ENCODE measurements at regions not wholly inside any gene's neighbourhood (a gene's known extent, or its start where the extent isn't known, plus 50 kb on each side); places are given as distances from the start of the nearest gene placed in this dataset.

DNA sequence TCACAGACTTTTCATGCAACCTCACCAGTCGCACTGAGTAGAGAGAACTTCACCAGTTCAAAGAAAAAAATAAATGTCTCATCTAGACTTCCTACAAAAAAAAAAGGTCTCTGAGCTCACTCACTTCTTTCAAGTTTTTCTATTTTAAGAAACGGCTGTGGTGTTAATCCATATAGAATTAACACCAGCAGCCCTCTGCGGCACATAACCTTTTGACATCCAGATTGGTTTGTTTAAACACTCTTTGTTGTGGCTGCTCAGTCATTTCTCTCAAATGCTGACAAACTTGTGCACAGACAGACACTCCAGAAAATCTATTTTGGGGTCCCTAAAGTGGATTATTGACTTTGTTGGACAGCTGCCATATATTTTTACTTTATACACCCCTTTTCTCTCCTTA, 874.9 kb downstream of the EFNB2 start:
- intact Hi-C loops (cut with DNase I) = no loop called here
- DNase-seq (ENCODE audit: low spot score) = no peak

DNA sequence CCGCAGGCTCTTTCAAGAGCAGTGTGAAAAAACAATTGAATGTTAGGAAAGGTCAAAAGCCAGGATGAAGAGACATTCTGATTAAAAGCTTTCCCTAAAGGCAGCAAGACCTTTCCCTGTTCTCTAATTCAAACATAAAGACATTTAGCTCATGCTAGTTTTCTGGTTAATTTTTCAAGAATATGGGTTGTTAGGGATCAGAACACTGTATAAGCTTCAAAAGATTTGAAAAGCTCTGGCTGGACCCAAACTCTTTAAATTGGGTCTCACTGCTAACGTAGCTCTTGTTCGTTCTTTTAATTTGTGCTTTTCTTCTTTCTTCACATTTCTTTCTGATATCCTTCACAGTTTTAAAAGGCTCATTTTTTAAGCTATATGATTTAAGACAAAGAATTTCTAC, 877.0 kb downstream of the EFNB2 start:
- intact Hi-C loops (cut with DNase I) = no loop called here
- DNase-seq (ENCODE audit: low spot score) = no peak

DNA sequence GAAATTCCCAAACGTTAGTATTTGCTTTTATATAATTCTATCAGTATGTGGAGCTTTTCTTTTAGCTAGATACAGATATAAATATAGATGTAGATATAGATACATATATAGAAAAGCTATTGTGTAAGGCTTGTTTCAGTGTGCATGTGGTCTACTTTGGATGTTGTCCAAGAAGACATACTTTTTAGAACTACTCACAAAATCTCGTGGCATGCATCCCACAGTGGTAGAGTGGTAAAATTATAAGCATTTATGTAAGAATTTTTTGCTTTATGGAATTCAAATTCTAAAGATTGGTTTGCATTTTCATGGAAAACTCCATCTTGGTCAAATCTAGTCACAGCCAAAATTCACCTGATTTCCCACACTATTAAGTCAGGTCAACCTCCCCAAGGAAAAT, 880.4 kb downstream of the EFNB2 start:
- DNase-seq (ENCODE audit: low spot score) = no peak
- intact Hi-C loops (cut with DNase I) = no loop called here

DNA sequence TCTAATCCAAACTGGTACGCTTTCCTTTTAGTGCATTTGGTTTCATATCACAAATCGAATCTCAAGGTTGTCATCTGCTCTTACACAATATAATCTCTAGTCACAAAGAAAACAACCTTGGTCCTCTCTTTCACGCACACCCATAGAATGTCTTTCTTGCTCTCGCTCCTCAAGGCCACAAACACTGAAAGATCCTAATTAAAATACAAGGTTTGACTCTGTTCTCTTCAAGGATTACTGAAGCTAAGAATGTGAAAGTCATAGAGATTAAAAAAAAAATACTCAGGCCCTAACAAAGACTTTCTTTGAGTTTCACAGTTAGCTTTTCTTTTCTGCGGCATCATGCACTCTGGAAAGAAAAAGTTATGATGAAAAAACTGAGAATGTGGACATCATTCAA, 891.5 kb downstream of the EFNB2 start:
- intact Hi-C loops (cut with DNase I) = loop anchor here in 1 of 2 donors (10.0 kb wide), 1 partner anchor 1769 kb away; no protein-coding TSS in a partner anchor
- DNase-seq (ENCODE audit: low spot score) = no peak

DNA sequence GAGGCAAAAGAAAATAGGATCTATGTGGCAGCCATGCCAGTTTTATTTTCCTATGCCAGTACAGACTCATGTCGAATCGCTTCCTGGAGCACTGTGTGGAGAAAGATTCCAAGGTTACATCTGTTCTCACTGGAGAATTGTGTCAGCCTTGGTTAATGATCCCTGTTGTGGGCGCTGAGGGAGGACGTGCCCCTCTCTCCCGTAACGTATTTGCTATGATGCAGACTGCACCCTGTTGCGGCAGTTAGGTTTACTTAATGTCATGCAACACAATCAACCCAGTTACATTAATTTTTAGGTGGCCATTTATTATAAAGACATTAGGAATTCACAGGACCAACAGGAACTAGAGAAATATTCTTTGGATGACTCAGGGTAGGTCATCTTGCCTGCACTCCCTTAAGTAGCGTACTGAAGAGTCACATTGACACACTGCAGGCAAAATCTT, 892.9 kb downstream of the EFNB2 start:
- DNase-seq (ENCODE audit: low spot score) = no peak
- intact Hi-C loops (cut with DNase I) = loop anchor here in 1 of 2 donors (10.0 kb wide), 1 partner anchor 1768 kb away; no protein-coding TSS in a partner anchor

DNA sequence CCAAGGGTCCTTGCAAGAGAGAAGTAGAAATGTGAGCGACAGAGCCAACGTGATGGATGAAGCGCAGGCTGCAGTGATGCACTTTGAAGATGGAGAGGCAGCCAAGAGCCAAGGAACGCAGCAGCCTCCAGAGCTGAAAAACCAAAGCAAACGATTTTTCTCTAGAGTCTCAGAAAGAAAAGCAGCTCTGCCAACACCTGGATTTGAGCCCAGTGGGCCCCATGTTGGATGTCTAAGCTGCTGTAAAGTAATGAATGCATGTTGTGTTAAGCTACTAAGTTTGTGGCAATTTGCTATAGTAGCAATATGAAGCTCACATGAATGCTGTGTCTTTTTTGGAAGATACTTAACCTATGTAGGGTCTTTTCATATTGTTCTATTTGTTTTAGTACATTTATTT, 894.3 kb downstream of the EFNB2 start:
- no peak for DNase-seq (ENCODE audit: low spot score)
- intact Hi-C loops (cut with DNase I) = loop anchor here in 1 of 2 donors (10.0 kb wide), 1 partner anchor 1766 kb away; no protein-coding TSS in a partner anchor

DNA sequence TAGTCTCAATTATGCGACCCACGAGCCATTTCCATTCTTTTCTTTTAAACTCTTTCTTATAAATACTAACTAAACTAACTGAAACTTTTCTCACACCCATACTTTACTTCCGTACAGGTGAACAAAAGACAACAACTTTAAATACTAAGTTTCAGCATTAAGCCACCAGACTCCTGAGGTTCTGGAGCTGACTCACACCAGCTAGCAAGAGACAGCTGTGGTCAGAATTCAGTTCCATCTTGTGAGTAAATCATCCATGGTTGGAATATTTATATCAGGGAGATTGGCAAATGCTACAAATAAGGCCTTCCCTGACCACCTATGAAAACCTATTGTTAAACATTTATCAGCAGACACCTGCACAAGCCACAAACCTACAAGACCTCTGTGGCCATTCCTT, 897.0 kb downstream of the EFNB2 start:
- DNase-seq (ENCODE audit: low spot score) = no peak
- intact Hi-C loops (cut with DNase I) = loop anchor here in 1 of 2 donors (5.0 kb wide), 1 partner anchor 619 kb away; no protein-coding TSS in a partner anchor

DNA sequence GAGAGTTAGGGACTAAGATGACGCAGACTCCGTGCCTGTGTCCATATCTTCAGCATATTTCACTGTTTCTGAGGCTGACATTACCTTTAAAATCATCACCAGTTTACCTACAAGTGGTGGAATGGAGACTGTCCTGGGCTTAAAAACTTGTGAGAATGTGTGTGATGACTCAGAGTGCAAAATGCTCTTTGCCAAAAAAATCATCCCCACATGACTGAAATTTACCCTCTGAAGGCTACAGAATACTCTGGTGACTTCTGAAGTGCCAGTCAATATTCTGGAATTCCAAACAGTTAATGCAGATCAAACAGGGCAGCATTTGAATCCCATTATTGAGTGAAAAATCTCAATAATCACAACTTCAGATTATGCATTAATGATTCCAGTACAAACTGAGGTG, 901.4 kb downstream of the EFNB2 start:
- no peak for DNase-seq (ENCODE audit: low spot score)
- intact Hi-C loops (cut with DNase I) = no loop called here

DNA sequence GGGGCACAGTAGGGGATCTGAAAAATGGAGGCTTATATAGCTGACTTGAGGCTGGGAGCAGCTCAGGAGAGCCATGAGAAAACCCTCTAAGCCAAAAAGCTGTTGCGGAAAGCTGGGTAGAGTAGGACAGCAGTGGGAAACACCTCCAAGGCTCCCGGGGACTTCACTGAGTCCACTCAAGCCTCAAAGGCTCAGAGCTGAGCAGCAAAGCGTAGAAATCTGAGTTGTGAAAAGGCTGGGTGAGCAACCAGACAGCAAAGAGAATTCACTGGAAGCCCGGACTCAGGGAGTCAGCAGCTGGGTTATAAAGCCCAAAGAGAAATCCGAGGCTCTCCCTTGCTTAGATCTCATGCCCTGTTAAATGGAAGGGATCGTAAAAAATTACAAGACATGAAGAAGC, 905.0 kb downstream of the EFNB2 start:
- DNase-seq (ENCODE audit: low spot score) = no peak
- intact Hi-C loops (cut with DNase I) = no loop called here

DNA sequence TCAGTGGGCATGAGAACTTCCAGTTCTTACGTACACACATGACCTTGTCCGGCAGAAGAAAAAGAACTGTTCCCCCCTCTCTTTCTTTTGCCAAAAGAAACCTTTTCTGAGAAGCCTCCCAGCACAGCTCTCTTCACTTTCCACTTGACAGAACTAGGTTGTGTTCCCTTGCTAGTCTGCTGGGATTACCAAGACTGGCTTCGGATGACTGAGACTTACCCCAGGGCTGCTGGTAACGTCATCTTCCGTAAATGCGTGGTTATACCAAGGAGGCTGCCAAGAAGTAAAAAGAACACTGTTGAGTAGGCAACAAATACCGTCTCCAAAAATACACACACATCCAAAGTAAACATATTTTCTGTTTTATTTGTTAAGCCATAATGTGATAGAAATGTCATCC, 908.2 kb downstream of the EFNB2 start:
- intact Hi-C loops (cut with DNase I) = no loop called here
- DNase-seq (ENCODE audit: low spot score) = no peak

DNA sequence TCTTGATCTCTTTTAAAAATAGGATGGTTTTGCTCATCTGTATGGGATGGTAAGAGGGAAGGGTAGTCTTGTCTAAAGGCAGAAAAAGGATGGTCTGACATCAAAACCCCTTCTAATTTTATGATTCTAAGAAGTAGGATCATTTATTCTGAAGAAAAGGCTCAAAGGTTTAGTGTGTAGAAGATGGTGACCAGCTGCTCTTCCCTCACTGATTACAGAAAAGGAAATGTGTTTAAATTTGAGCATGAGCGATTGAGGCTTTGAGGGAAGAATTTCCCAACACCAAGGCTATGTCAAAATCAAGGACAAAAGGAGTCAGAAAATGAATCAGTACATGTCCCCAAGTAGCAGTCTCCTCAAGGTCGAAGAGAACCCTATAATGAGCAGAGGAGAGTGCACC, 909.8 kb downstream of the EFNB2 start:
- intact Hi-C loops (cut with DNase I) = no loop called here
- no peak for DNase-seq (ENCODE audit: low spot score)

DNA sequence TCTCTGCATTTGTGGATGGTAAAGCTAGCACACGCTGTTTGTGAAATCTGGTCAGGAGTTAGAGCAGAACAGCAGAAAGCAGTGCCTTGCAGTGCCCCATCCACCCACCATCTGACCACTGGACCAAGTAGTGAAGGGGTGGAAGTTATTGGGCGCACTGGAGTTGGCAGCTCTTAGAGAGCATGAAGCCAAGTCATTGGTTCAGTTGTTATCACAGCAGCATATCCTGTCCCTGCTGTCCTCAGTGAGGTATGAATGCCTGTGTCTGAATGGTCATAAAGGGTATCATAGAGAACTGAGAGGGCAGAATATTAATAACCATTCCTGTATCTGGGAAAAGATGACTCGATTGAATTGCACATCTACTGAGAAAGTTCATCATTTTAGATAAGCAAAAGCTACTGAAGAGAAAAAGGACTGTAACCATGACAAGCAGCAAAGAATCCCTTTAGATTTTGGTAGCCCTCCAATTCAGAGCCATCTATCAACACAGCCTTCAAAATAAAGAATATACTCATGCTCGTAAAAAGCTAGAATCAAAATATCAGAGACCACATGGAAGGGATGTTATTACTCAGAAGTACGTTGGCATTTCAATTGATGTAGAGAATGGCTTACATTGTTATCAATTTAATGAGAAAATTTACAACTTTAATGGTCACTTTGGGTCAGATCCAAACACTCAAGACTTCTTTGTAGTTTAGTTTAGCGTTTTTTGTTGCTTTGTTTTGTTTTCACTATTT, 919.0 kb downstream of the EFNB2 start:
- intact Hi-C loops (cut with DNase I) = no loop called here
- no peak for DNase-seq (ENCODE audit: low spot score)

DNA sequence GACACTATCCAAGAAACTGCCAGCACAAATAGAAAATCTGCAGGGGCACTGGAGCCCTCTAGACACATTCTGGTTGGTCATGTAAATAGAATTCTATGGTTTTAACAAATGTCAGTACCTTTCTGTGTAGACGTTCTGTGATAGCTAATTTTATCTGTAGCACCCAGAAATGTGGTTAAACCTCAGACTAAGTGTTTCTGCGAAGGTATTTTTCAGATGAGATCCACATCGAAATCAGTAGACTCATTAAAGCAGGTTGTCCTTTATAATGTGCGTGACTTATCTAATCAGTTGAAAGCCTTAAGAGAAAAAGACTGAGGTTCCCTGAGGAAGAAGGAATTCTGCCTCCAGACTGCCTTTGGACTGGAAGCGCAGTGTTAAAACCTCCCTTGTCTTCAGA, 922.9 kb downstream of the EFNB2 start:
- intact Hi-C loops (cut with DNase I) = no loop called here
- DNase-seq (ENCODE audit: low spot score) = no peak

DNA sequence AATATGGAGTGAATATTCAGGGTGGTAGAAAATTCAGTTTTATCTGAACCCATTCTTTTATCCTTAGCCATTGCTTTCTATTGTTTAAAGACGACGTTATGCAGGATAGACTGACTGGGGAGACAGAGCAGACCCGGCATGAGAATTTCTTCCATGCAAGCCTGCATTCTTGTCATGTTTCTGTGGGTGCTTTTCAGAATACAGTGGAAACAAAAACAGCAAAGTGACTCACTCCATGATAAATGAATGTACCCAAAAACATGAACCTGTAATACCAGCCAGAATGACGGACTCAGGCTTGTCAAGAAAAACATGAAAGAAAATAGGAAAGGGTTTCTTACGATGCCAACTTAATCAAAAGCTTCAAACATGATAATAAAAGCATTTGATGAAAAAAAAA, 924.0 kb downstream of the EFNB2 start:
- intact Hi-C loops (cut with DNase I) = no loop called here
- no peak for DNase-seq (ENCODE audit: low spot score)

DNA sequence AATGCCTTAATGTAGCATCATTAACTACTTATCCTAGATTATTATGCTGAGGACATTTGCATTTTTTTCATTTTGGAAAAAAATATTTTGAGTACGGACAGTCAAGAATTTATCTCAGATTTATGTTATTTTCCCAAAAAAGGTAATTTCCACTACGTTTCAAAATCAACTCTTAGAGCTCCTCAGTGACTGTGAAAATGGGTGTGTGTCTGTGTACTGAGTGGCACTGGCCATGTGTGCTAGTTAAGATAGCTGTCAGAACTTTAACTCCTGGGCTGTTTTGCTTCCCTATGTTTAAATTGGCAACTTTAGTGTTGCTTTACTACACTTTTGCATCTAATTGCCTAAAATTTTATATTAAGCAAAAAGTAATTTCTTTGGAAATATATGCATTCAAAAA, 927.4 kb downstream of the EFNB2 start:
- intact Hi-C loops (cut with DNase I) = no loop called here
- DNase-seq (ENCODE audit: low spot score) = no peak

DNA sequence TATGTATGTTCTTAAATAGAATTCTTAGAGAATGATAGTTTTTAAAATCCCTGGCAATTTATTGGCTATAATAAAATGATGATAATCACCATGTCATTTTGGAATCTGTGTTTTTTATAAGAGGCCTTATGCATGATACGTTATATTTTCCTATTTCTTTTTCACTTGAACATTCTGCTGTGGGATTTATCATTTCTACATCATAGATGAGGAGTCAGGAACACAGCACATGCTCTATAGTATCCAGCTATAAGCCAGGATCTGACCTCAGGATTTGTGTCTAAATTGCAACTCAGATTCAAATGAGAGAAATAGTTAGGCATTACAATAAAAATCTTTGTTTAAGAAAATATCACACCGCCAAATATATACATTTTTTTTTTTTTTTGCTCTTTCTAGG, 928.0 kb downstream of the EFNB2 start:
- no peak for DNase-seq (ENCODE audit: low spot score)
- intact Hi-C loops (cut with DNase I) = no loop called here

DNA sequence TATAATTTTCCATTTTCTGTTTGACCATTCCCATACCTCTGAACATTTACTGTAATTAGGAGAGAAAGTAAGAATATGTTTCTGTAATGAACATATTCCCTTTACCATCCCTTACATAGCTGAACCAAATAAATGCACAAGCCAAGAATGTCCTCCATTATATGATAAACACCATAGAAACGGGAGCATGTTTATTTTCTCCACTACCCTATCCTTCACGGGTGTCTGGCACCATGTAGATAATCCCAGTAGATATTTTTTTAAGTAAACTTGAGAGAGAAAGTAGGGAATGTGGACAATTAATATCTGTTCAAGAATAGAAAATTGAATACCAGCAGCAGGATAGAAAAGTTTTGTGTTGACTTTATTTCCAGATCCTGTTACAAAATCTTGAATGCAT, 928.4 kb downstream of the EFNB2 start:
- intact Hi-C loops (cut with DNase I) = no loop called here
- DNase-seq (ENCODE audit: low spot score) = no peak

DNA sequence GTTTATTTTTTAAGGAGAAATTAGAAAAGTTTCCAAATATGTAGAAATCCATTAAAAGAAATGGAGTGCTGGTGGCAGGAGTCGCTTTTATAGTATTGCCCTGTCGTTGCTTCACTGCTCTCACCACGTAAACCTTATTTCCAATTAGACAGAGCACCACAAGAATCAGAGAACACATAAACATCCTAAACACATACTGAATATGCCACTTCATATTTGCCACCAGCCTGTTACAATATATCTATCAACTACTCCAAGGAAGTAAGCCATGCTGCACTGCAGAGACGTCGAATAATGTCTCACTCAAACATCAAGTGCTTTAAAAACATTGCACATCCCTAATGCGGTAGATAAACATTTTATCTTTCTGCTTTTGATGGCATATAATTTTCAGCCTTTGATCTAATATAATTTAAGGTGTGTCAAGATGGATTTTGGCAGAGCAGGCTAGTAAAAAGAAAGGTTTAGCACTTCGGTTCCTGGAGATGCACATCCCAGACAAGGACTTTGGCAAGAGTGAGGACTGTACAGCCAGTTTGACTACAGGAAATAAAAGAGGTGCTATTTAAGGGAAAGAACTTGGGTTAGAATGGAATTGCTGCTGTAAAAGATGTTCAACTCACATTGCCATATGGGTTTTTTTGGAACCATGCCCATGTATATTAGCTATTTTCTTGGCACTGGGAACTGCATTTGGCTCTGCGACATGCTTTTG, 932.3 kb downstream of the EFNB2 start:
- intact Hi-C loops (cut with DNase I) = no loop called here
- DNase-seq (ENCODE audit: low spot score) = no peak

DNA sequence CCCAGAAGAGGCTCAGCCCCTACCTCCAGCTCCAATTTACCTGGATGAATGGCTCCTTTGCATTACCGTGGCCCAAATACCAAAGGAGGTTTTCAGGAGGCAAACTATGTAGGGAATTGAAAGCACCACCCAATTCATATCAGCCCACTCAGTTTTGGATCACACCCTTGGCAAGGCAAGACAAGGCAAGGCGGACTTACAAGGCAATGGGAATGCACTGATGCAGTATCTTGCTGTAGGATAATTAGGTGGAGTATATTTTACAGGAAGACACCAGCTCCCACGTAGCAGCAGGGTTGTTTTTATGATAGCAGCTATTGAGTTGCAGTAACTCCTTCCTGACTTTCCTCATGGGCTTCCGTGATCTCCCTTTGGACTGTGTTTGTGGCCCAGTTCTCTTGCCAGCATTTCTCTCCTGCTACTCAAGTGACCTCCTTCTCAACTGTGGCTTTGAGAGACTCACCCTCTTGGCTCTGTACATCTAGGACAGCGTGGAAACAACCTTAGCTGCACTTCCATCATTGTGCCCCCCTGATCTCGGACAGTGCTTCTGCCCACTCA, 935.9 kb downstream of the EFNB2 start:
- intact Hi-C loops (cut with DNase I) = no loop called here
- no peak for DNase-seq (ENCODE audit: low spot score)

DNA sequence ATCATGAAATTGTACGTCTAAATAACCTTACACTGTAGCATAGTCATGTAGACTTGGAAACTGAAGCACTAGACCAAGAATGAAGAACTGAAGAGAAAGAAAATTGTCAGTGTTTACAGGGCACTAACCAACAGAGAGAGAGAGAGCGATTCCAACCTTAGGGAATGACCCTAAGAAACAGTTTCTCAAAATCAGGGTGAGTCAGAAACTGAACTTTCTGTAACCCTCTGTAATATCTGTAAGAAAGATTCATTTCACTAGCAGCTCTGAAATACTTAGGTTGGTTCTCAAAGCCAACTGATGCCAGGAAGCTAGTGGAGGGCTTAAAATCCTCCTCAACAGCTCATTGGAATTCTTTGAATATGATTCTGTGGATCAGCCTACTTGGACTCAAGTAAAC, 936.9 kb downstream of the EFNB2 start:
- intact Hi-C loops (cut with DNase I) = no loop called here
- no peak for DNase-seq (ENCODE audit: low spot score)

DNA sequence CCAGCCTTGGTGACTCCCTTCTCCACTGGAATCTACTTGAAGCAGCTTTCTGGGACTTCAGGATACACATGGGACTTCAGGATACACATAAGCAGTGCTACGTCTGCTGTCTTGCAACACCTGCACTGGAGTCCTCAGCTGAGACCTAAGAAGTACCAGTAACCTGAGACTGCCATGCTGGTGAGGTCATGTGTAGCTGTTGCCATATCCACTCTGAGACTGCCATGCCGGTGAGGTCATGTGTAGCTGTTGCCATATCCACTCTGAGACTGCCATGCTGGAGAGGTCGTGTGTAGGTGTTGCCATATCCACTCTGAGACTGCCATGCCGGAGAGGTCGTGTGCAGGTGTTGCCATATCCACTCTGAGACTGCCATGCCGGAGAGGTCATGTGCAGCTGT, 937.9 kb downstream of the EFNB2 start:
- no peak for DNase-seq (ENCODE audit: low spot score)
- intact Hi-C loops (cut with DNase I) = no loop called here

Data from posterior vena cava (tissue), 2 donors.